OCI-LY1 (cell line): ENCODE measurements at regions not wholly inside any gene's neighbourhood (a gene's known extent, or its start where the extent isn't known, plus 50 kb on each side); places are given as distances from the start of the nearest gene placed in this dataset.

ENCODE experiments used
- CTCF ChIP-seq: fragments of 200-600 bp; sonication (generic), shearing (Covaris generic); IDR thresholded peaks from 2 replicates; pipeline ENCODE4 v1.5.1; 2017; ENCODE audit warnings: mild to moderate bottlenecking, antibody characterized with exemption, low read length, moderate library complexity, mixed read lengths
- EZH2 ChIP-seq: fragments of 200-600 bp; sonication (generic), shearing (Covaris generic); IDR thresholded peaks from 2 replicates; pipeline ENCODE4 v1.8.0; 2017; ENCODE audit warnings: borderline replicate concordance, mixed run types, mild to moderate bottlenecking, antibody characterized with exemption, low read length, moderate library complexity, mixed read lengths

- TF ChIP-seq CTCF (no peak), EZH2 (no peak)
These were observed 184.4 kb downstream of the SLITRK5 start for GRCh38 chr13:87855553-87855952.
